ENCODE measurements at regions not wholly inside any gene's neighbourhood (a gene's known extent, or its start where the extent isn't known, plus 50 kb on each side); places are given as distances from the start of the nearest gene placed in this dataset.

DNA sequence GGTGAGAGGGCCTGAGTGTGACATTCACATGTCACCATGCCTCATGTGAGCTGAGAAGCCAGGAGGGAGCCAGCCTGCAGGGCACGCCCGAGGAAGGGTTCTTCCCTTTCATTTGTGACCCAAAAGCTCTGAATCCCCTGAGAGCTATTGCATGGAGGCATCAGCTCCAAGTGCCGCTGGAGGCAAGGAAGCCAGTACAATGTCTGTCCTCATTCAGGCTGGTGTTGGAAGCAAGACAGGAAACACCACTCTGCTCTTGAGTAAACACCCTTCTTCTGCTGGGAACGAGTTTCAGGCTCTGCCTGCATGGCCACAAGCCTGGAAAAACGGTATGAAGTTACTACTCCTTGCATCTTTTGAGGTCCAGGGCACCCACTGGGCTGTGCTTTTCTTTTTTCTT is 83.8 kb upstream of the LARGE1 start:
- TF ChIP-seq CTCF (IDR thresholded peaks at IDR 0.05): no peak
- no peak for TF ChIP-seq EZH2 (IDR thresholded peaks at IDR 0.05)
